Esophagus squamous epithelium (tissue), 4 donors: ENCODE measurements at regions not wholly inside any gene's neighbourhood (a gene's known extent, or its start where the extent isn't known, plus 50 kb on each side); places are given as distances from the start of the nearest gene placed in this dataset.

Experiments
- POLR2A ChIP-seq, 4 donors: fragments of 450-650 bp; IDR thresholded peaks; one replicate each; pipeline ENCODE4 v1.6.1; 2017; ENCODE audit warnings: antibody characterized with exemption in 4 of 4, mild to moderate bottlenecking in 4 of 4, moderate library complexity in 3 of 4
- TF ChIP-seq, protein P1 (sequence below), 6 experiments: fragments of 450-650 bp in 4 of 6; fragments of 200-600 bp in 2 of 6; sonication (generic) in 2 of 6; IDR thresholded peaks; one replicate each; pipeline ENCODE4 v1.5.1; 2016 to 2019; ENCODE audit warnings: antibody characterized with exemption in 6 of 6, mild to moderate bottlenecking in 4 of 6, moderate library complexity in 4 of 6

DNA sequence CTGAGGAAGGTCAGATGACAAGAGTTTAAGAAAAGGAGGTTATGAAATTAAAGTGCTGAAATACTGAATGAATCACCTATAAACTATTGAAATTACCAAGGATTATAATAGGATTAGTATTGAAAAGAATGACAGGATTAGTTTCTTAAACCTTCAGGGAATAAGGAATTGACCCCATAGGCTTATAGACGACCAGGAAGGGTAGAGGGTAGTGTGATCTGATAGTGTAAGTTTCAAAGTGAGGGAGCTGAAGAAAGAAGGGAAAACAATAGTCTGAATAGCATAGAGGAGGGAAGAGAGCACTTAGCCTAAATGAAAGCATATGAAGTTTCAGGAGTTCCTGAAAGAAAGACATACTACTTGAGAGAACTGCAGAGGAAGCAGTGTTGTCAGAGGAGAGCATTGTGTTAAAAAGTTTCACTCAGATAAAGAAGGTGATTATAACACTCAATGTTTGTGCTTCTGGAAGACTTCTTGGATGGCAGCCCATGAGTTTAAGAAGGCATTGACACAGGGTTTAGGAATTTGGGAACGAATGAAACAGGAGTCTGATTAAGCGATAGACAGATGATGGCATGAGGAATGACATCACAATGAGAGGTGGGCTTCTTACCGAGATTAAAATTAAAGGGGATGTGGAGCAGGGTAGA lies 557.9 kb upstream of the GRAMD2B start:
- TF ChIP-seq POLR2A (IDR thresholded peaks at IDR 0.05) = no peak
- TF ChIP-seq, protein P1, sequence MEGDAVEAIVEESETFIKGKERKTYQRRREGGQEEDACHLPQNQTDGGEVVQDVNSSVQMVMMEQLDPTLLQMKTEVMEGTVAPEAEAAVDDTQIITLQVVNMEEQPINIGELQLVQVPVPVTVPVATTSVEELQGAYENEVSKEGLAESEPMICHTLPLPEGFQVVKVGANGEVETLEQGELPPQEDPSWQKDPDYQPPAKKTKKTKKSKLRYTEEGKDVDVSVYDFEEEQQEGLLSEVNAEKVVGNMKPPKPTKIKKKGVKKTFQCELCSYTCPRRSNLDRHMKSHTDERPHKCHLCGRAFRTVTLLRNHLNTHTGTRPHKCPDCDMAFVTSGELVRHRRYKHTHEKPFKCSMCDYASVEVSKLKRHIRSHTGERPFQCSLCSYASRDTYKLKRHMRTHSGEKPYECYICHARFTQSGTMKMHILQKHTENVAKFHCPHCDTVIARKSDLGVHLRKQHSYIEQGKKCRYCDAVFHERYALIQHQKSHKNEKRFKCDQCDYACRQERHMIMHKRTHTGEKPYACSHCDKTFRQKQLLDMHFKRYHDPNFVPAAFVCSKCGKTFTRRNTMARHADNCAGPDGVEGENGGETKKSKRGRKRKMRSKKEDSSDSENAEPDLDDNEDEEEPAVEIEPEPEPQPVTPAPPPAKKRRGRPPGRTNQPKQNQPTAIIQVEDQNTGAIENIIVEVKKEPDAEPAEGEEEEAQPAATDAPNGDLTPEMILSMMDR (IDR thresholded peaks at IDR 0.05) = no peak
